PC-3 (cell line): ENCODE measurements at regions not wholly inside any gene's neighbourhood (a gene's known extent, or its start where the extent isn't known, plus 50 kb on each side); places are given as distances from the start of the nearest gene placed in this dataset.

Experiments
- ATAC-seq: fragments of 200-7000 bp; cut with Tn5 transposase; 2 replicates; pipeline ENCODE4 v1.9.1; 2020; ENCODE audit warnings: mild to moderate bottlenecking, moderate library complexity
- BruUV-seq: library from RNA; stranded (reverse); fragments of 400-500 nt; replicated peaks from 2 replicates; lab custom pipeline; 2021; lab: Mats Ljungman, UMichigan
- CTCF ChIA-PET: fragments of 300-600 bp; sonication (Branson Sonifier 250); formaldehyde crosslinking; loops from one replicate; lab custom pipeline; 2022; ENCODE audit warnings: antibody characterized with exemption; lab: Charles Lee
- POLR2A ChIA-PET: fragments of 300-600 bp; sonication (Branson Sonifier 250); formaldehyde crosslinking; loops from one replicate; lab custom pipeline; 2022; ENCODE audit warnings: antibody characterized with exemption; ENCODE audit not compliant: unreplicated experiment; lab: Charles Lee
- DNase-seq: peaks from one replicate; pipeline ENCODE4 v3.0.0-alpha.2; 2015
- H2AFZ ChIP-seq: fragments of 300-600 bp; sonication (generic); 2 replicates; pipeline ENCODE4 v1.6.0; 2016; ENCODE audit warnings: antibody characterized with exemption, low read length
- H3F3A ChIP-seq: fragments of 300-600 bp; sonication (generic); one replicate; pipeline ENCODE4 v1.6.0; 2017; ENCODE audit warnings: antibody characterized with exemption, low read length, control low read depth, mild to moderate bottlenecking; ENCODE audit not compliant: unreplicated experiment
- H3K27ac ChIP-seq: fragments of 300-600 bp; sonication (generic); 2 replicates; pipeline ENCODE4 v1.5.1; 2016; ENCODE audit warnings: mild to moderate bottlenecking, low read length
- H3K27me3 ChIP-seq: fragments of 300-600 bp; sonication (generic); 2 replicates; pipeline ENCODE4 v1.6.1; 2016; ENCODE audit warnings: low read length, mixed read lengths
- H3K36me3 ChIP-seq: fragments of 300-600 bp; sonication (generic); 2 replicates; pipeline ENCODE4 v1.6.1; 2016; ENCODE audit warnings: low read depth, mixed run types, low read length, mixed read lengths
- H3K4me1 ChIP-seq: fragments of 300-600 bp; sonication (generic); 2 replicates; pipeline ENCODE4 v1.5.1; 2016; ENCODE audit warnings: low read length; ENCODE audit not compliant: insufficient read depth
- H3K4me2 ChIP-seq: fragments of 300-600 bp; sonication (generic); 2 replicates; pipeline ENCODE4 v1.6.0; 2016; ENCODE audit warnings: low read length
- H3K4me3 ChIP-seq: fragments of 300-600 bp; sonication (generic); 2 replicates; pipeline ENCODE4 v1.5.1; 2016; ENCODE audit warnings: mild to moderate bottlenecking, low read length, mixed read lengths
- H3K79me2 ChIP-seq: fragments of 300-600 bp; sonication (generic); 2 replicates; pipeline ENCODE4 v1.6.1; 2017; ENCODE audit warnings: low read length, mixed read lengths
- H3K9ac ChIP-seq: fragments of 300-600 bp; sonication (generic); 2 replicates; pipeline ENCODE4 v1.6.0; 2016; ENCODE audit warnings: mild to moderate bottlenecking, low read length
- H3K9me2 ChIP-seq: fragments of 300-600 bp; sonication (generic); replicated peaks from 2 replicates; pipeline ENCODE4 v1.6.1; 2016; ENCODE audit warnings: mixed run types, low read length, mixed read lengths
- H3K9me3 ChIP-seq: fragments of 300-600 bp; sonication (generic); 2 replicates; pipeline ENCODE4 v1.6.1; 2016; ENCODE audit warnings: low read length, mixed read lengths
- H4K20me1 ChIP-seq: fragments of 300-600 bp; sonication (generic); 2 replicates; pipeline ENCODE4 v1.6.1; 2016; ENCODE audit warnings: low read length, mixed read lengths
- CTCF ChIP-seq: fragments of 300-600 bp; sonication (generic); conservative IDR thresholded peaks from 2 replicates; pipeline ENCODE4 v1.5.1; 2017; ENCODE audit warnings: antibody characterized with exemption, low read depth, mild to moderate bottlenecking, low read length
- EZH2 ChIP-seq: fragments of 300-600 bp; sonication (generic); IDR thresholded peaks from one replicate; pipeline ENCODE4 v1.6.1; 2017; ENCODE audit warnings: antibody characterized with exemption, mild to moderate bottlenecking, low read length; ENCODE audit not compliant: unreplicated experiment
- EZH2phosphoT487 ChIP-seq: fragments of 300-600 bp; sonication (generic); IDR thresholded peaks from 2 replicates; pipeline ENCODE4 v1.6.1; 2018; ENCODE audit warnings: mild to moderate bottlenecking, antibody characterized with exemption, low read length, borderline replicate concordance
- intact Hi-C: fragments of 100-400 bp; cut with micrococcal nuclease; formaldehyde crosslinking; loops from 2 replicates; pipeline ENCODE4 v1.9.0; 2023

- Histone ChIP-seq H3K4me2 (no peak overlapping the region), H3K4me3 (no peak overlapping the region), H3F3A (no peaks in the 10 kb centered on the region), H3K79me2 (no peaks in the 10 kb centered on the region), H3K9me3 (no peaks in the 10 kb centered on the region), H3K9ac (no peak overlapping the region), H3K9me2 (no peaks in the 10 kb centered on the region), H4K20me1 (no peaks in the 10 kb centered on the region), H2AFZ (no peak overlapping the region), H3K27me3 (no peaks in the 10 kb centered on the region), H3K36me3 (no peaks in the 10 kb centered on the region), H3K27ac (no peak overlapping the region), H3K4me1 (peaks cover 14% of the 10 kb centered on the region)
- POLR2A ChIA-PET, result no interaction called here
- CTCF ChIA-PET, result no interaction called here
- BruUV-seq, result no TSS peak
- no peak for TF ChIP-seq EZH2
- TF ChIP-seq EZH2phosphoT487, result no peak
- TF ChIP-seq CTCF, result no peak
- no peak for ATAC-seq
- intact Hi-C loops, result no loop called here
- DNase-seq, result no peak
These were observed 74.5 kb upstream of the XPA start for GRCh38 chr9:97771641-97772040.

GRCh38 chr9:97772145-97772544, 75.0 kb upstream of the XPA start:
- Histone ChIP-seq H3K4me2 (no peak overlapping the region), H3K79me2 (no peaks in the 10 kb centered on the region), H2AFZ (no peak overlapping the region), H4K20me1 (no peaks in the 10 kb centered on the region), H3K4me1 (peaks cover 14% of the 10 kb centered on the region), H3F3A (no peaks in the 10 kb centered on the region), H3K9me3 (no peaks in the 10 kb centered on the region), H3K4me3 (no peak overlapping the region), H3K9me2 (no peaks in the 10 kb centered on the region), H3K27ac (no peak overlapping the region), H3K36me3 (no peaks in the 10 kb centered on the region), H3K27me3 (no peaks in the 10 kb centered on the region), H3K9ac (no peak overlapping the region)
- intact Hi-C loops, result no loop called here
- no TSS peak for BruUV-seq
- DNase-seq (no peak), ATAC-seq (no peak)
- POLR2A ChIA-PET, result no interaction called here
- TF ChIP-seq CTCF (no peak), EZH2phosphoT487 (no peak), EZH2 (no peak)
- CTCF ChIA-PET, result no interaction called here

GRCh38 chr9:97773091-97773490, 76.0 kb upstream of the XPA start:
- H3K4me2 ChIP-seq, result peak overlapping the region; percentile 53
- no peaks in the 10 kb centered on the region for H3K79me2 ChIP-seq
- no peaks in the 10 kb centered on the region for H3F3A ChIP-seq
- POLR2A ChIA-PET, result no interaction called here
- no peaks in the 10 kb centered on the region for H3K27me3 ChIP-seq
- no peak overlapping the region for H3K4me3 ChIP-seq
- H3K4me1 ChIP-seq, result peaks cover 14% of the 10 kb centered on the region
- intact Hi-C loops, result no loop called here
- CTCF ChIA-PET, result no interaction called here
- no TSS peak for BruUV-seq
- H3K9me3 ChIP-seq, result no peaks in the 10 kb centered on the region
- no peaks in the 10 kb centered on the region for H4K20me1 ChIP-seq
- H3K27ac ChIP-seq, result peak overlapping the region; percentile 34
- H3K9me2 ChIP-seq, result no peaks in the 10 kb centered on the region
- no peak overlapping the region for H2AFZ ChIP-seq
- peak; percentile 29; the same call in 1 of the 2 replicates for ATAC-seq
- H3K36me3 ChIP-seq, result no peaks in the 10 kb centered on the region
- TF ChIP-seq CTCF (no peak), EZH2 (no peak), EZH2phosphoT487 (no peak)
- DNase-seq, result peak; percentile 43
- no peak overlapping the region for H3K9ac ChIP-seq
